ENCODE measurements at regions not wholly inside any gene's neighbourhood (a gene's known extent, or its start where the extent isn't known, plus 50 kb on each side); places are given as distances from the start of the nearest gene placed in this dataset.
A peak's percentile ranks its signal among the peaks of the same experiment; 100 is the strongest.
"Not testable (repeated sequence)": the region's sequence is repeated elsewhere in the genome, so short reads cannot be mapped to it uniquely, and the experiment has no call there.

GRCh38 chr20:19855416-19855815 is 97.4 kb downstream of the RIN2 start:
- ATAC-seq (no peak), DNase-seq (ENCODE audit: low spot score in 2 of 2) (no peak)
- peaks cover 0 to 9% of the 10 kb centered on the region in 2 donors for H3K9me3 Mint-ChIP-seq
- H3K27ac Mint-ChIP-seq: no peak overlapping the region
- no peaks in the 10 kb centered on the region for H3K36me3 Mint-ChIP-seq

DNA sequence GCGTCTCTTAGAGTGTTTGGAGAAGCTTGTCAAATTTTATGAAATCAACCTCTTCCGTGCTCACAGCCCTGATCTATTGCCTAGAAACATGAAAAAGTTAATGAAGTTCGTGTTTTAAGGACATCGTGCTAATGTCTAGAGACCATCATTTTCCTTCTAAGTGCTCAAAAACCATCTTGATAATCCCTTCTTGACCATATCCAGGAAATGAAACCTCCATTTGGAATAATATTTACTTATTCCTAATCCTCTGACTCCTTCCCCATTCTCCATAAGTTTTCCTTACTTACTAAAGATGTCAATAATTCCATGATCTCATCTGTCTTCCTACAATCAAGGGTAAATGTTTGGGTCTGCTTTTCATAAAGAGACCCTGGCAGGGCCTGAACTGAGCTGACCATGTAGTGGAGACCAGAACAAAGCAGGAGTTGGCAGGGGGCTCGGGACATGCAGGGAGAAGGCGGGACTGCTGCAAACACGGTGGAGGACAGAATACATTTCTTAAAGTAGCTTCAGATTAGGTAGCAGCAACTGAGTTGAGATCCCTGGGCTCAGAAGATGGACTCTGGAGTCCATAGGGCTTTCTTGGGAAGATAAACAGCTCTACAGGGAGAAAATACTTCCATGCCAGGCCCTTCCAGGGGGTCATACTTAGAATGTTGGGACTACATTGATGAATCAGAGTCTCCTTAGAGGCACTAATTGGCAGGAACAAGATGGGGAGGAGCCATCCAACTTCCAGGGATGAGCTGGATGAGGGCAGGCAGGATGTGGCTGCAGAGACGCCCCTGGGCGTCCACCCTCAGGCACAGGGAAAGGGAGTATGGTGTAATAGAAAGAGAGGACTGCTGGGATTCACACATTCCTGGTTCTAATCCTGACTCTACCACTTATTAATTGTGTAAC is 100.7 kb downstream of the RIN2 start:
- H3K27ac Mint-ChIP-seq: no peak overlapping the region
- peaks cover 12 to 13% of the 10 kb centered on the region in 2 donors for H3K9me3 Mint-ChIP-seq
- ATAC-seq (no peak), DNase-seq (ENCODE audit: low spot score in 2 of 2) (no peak)
- H3K36me3 Mint-ChIP-seq: no peaks in the 10 kb centered on the region

GRCh38 chr20:19859444-19859843 is 101.4 kb downstream of the RIN2 start:
- Mint-ChIP-seq H3K27ac (no peak overlapping the region), H3K9me3 (peaks cover 12 to 13% of the 10 kb centered on the region in 2 donors), H3K36me3 (no peaks in the 10 kb centered on the region)
- DNase-seq (ENCODE audit: low spot score in 2 of 2) (no peak), ATAC-seq (no peak)

- peak; percentile 28 to 69 for ATAC-seq
- Mint-ChIP-seq H3K36me3 (no peaks in the 10 kb centered on the region), H3K9me3 (peaks cover 9 to 12% of the 10 kb centered on the region in 2 donors), H3K27ac (no peak overlapping the region)
- no peak for DNase-seq (ENCODE audit: low spot score in 2 of 2)
Observed at GRCh38 chr20:19860737-19861136, 102.7 kb downstream of the RIN2 start.

DNA sequence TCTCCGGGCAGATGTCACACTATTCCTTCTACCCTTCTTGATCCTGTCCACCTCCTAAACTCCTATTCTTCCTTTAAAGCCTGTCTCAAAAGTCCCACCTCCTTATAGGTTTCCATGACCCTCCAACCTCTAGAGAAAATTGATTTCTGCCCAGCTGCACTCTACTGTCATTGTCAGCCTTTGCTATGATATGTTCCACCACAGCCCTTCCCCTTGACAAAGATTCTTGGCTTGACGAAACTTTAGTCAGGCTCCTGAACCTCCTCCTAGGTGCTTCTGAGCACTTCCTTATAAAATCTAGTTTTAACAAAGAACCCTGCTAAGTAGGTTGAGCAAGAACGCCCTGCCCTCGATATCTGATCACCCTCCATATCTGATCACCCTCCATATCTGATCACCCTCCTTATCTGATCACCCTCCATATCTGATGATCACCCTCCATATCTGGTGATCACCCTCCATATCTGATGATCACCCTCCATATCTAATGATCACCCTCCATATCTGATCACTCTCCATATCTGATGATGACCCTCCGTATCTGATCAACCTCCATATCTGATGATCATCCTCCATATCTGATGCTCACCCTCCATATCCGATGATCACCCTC is 103.2 kb downstream of the RIN2 start:
- H3K9me3 Mint-ChIP-seq: peaks cover 9 to 12% of the 10 kb centered on the region in 2 donors
- ATAC-seq: no peak

GRCh38 chr20:19864130-19864529 is 106.1 kb downstream of the RIN2 start:
- Mint-ChIP-seq H3K27ac (no peak overlapping the region), H3K9me3 (peaks cover 9 to 12% of the 10 kb centered on the region in 2 donors), H3K36me3 (no peaks in the 10 kb centered on the region)
- ATAC-seq (no peak), DNase-seq (ENCODE audit: low spot score in 2 of 2) (no peak)

More for the DNA sequence above, 103.2 kb downstream of the RIN2 start:
- Mint-ChIP-seq H3K36me3 (no peaks in the 10 kb centered on the region), H3K27ac (no peak overlapping the region)
- DNase-seq (ENCODE audit: low spot score in 2 of 2): no peak

DNA sequence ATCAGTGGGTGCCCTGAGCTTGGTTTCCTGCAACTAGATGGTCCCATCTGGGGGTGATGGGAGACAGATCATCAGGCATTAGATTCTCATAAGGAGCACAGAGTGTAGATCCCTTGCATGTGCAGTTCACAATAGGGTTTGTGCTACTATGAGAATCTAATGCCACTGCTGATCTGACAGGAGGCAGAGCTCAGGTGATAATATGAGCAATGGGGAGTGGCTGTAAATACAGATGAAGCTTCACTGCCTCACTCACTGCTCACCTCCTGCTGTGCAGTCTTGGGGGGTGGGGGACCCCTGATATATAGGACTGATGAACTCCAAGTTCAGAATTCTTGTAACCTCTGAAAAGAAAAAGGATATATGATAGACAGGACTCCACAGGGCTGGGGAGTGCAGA is 108.0 kb downstream of the RIN2 start:
- no peak for DNase-seq (ENCODE audit: low spot score in 2 of 2)
- Mint-ChIP-seq H3K9me3 (peaks cover 4 to 12% of the 10 kb centered on the region in 2 donors), H3K27ac (no peak overlapping the region), H3K36me3 (no peaks in the 10 kb centered on the region)
- ATAC-seq: no peak

GRCh38 chr20:19867074-19867473 is 109.0 kb downstream of the RIN2 start:
- ATAC-seq: no peak
- H3K36me3 Mint-ChIP-seq: no peaks in the 10 kb centered on the region
- H3K27ac Mint-ChIP-seq: no peak overlapping the region
- peaks cover 0 to 5% of the 10 kb centered on the region in 2 donors for H3K9me3 Mint-ChIP-seq
- no peak for DNase-seq (ENCODE audit: low spot score in 2 of 2)

DNA sequence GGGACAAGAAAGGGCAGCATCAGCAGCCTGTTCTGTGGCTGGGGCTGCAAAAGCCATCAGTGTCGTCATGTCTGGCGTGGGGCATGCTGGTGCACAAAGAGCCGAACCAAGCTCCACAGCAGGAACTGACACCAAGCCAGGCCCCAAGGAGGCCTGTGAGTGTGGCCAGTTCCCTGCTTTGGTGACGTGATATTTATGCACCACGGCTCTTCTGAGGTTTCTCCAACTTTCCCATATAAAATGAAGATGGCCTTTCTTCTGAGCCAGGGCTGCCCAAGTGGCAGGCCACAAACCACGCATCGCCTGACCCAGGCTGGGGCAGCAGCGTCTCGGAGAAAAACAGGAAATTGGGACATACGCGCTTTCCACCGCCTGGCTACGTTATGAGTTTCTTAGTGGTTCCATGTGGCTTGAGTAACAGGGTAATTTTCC is 109.9 kb downstream of the RIN2 start:
- H3K36me3 Mint-ChIP-seq: no peaks in the 10 kb centered on the region
- H3K9me3 Mint-ChIP-seq: peaks cover 0 to 5% of the 10 kb centered on the region in 2 donors
- ATAC-seq (peak in 1 of 2 donors; percentile 16), DNase-seq (ENCODE audit: low spot score in 2 of 2) (no peak)
- H3K27ac Mint-ChIP-seq: no peak overlapping the region

DNA sequence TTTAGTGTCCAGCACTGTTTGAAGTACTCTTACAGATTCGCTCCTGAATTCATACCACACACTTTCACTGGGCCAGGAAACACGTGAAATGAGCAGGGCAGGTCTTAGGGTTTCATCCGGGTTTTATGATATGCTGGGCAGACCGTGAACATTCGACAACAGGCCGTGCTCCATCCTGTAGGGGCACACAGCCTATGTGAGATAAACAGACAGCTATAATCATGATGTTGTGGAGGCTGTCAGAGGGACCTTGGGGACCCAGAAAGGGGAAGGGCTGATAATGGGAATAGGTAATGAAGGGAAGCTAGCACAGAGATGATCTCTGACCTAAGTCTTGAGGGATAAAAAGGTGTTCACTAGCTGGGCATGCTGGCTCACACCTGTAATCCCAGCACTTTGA is 110.4 kb downstream of the RIN2 start:
- no peaks in the 10 kb centered on the region for H3K36me3 Mint-ChIP-seq
- no peak overlapping the region for H3K27ac Mint-ChIP-seq
- ATAC-seq (no peak), DNase-seq (ENCODE audit: low spot score in 2 of 2) (no peak)
- H3K9me3 Mint-ChIP-seq: peaks cover 0 to 5% of the 10 kb centered on the region in 2 donors

DNA sequence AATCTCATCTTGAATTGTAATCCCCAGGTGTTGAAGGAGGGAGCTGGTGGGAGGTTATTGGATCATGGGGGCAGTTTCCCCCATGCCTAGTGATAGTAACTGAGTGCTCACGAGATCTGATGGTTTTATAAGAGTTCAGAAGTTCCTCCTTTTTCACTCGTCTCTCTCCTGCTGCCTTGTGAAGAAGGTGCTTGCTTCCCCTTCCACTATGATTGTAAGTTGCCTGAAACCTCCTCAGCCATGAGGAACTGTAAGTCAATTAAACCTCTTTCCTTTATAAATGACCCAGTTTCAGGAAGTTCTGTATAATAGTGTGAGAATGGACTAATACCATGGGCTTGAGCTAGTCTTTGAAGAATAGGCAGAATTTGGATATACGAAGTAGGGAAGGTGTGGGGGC is 113.9 kb downstream of the RIN2 start:
- H3K9me3 Mint-ChIP-seq: peaks cover 3 to 5% of the 10 kb centered on the region in 2 donors
- DNase-seq (ENCODE audit: low spot score in 2 of 2) (no peak), ATAC-seq (no peak)
- H3K27ac Mint-ChIP-seq: no peak overlapping the region
- H3K36me3 Mint-ChIP-seq: no peaks in the 10 kb centered on the region

GRCh38 chr20:19874040-19874727 is 116.1 kb downstream of the RIN2 start:
- H3K9me3 Mint-ChIP-seq: peaks cover 3 to 5% of the 10 kb centered on the region in 2 donors
- ATAC-seq: no peak
- H3K27ac Mint-ChIP-seq: no peak overlapping the region
- DNase-seq (ENCODE audit: low spot score in 2 of 2): no peak
- no peaks in the 10 kb centered on the region for H3K36me3 Mint-ChIP-seq

- DNase-seq (ENCODE audit: low spot score in 2 of 2): no peak
- ATAC-seq: no peak
- Mint-ChIP-seq H3K36me3 (no peaks in the 10 kb centered on the region), H3K27ac (no peak overlapping the region), H3K9me3 (peaks cover 3 to 5% of the 10 kb centered on the region in 2 donors)
Observed at GRCh38 chr20:19875376-19876221, 117.5 kb downstream of the RIN2 start.

GRCh38 chr20:19876828-19877460 is 118.9 kb downstream of the RIN2 start:
- no peak overlapping the region for H3K27ac Mint-ChIP-seq
- no peaks in the 10 kb centered on the region for H3K36me3 Mint-ChIP-seq
- no peak for ATAC-seq
- DNase-seq (ENCODE audit: low spot score in 2 of 2): no peak
- H3K9me3 Mint-ChIP-seq: peaks cover 0 to 3% of the 10 kb centered on the region in 2 donors

DNA sequence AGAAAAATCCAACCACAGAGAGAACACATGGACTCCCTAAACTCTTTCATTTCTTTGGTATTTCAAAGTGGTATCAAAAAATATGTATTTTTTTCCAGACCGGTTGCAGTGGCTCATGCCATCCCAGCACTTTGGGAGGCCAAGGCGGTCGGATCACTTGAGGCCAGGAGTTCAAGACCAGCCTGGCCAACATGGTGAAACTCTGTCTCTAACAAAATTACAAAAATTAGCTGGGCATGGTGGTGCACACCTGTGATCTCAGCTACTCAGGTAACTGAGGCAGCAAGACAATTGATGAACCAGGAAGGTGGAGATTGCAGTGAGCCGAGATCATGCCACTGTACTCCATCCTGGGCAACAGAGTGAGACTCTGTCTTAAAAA is 121.8 kb downstream of the RIN2 start:
- not testable (repeated sequence) for ATAC-seq; H3K27ac Mint-ChIP-seq; DNase-seq (ENCODE audit: low spot score in 2 of 2); H3K9me3 Mint-ChIP-seq; H3K36me3 Mint-ChIP-seq
